GM12873 (cell line): ENCODE measurements at regions not wholly inside any gene's neighbourhood (a gene's known extent, or its start where the extent isn't known, plus 50 kb on each side); places are given as distances from the start of the nearest gene placed in this dataset.

Experiments
- CTCF ChIP-seq: IDR thresholded peaks from 2 replicates; pipeline ENCODE4 v1.5.1; 2012; ENCODE audit warnings: low read depth, mild to moderate bottlenecking, moderate library complexity, low read length, control low read depth; ENCODE audit not compliant: insufficient read depth; ENCODE audit errors: missing control alignments

DNA sequence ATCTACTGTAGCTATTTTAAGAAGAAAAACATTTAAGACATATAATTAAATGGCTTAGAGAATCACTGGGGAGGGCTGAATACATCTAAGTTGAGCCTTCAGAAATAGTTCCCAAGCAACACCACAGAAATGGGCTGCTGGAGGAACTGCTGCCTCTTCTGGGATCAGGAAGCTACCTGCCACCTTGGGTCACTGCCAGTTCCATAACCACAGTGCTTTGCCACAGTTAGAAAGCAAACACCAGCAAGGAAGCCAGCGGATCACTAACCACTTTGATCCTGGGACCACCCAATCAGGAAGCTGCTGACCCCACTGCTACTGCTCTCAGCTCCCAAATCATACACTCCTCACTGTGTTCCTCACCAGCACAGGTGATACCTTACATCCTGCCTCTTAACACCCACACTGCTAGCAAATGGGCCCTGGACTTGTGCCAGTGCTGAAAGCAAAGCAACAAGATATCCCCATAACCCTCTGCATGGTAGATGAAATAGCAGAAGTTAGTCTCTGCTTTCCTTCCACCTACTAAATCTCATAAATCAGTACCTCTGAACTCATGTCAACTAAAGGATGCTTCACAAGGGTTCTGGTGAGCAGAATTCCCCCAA, 346.9 kb downstream of the DEPDC1B start:
- no peak for TF ChIP-seq CTCF

GRCh38 chr5:60350794-60351193, 349.2 kb downstream of the DEPDC1B start:
- TF ChIP-seq CTCF = no peak

DNA sequence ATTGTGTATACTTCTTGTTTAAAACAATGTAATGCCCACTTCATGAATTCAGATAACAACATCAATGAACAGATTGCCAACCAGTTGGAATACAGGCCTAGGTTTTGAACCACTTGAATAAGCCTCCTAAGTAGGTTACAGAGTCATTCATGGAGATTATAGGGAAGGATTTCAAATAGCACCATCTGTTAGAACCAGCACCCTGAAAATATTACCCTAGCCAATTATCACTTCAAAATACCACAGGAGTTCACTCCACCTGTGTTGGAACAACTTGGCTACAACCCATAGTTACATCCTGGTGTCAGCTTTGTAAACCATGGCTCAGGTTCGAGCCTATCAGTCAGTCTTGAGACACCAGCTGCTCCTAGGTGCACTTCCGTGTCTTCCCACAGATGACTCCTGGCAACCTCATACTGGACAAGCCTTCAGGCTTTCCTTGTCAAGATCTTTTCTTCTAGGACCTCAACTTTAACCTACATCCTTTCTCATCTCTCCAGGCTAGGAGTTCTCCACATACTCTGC, 350.0 kb downstream of the DEPDC1B start:
- TF ChIP-seq CTCF = no peak

- TF ChIP-seq CTCF = no peak
Measured at GRCh38 chr5:60346393-60346792, 353.6 kb downstream of the DEPDC1B start.

GRCh38 chr5:60343102-60343501, 356.9 kb downstream of the DEPDC1B start:
- no peak for TF ChIP-seq CTCF

DNA sequence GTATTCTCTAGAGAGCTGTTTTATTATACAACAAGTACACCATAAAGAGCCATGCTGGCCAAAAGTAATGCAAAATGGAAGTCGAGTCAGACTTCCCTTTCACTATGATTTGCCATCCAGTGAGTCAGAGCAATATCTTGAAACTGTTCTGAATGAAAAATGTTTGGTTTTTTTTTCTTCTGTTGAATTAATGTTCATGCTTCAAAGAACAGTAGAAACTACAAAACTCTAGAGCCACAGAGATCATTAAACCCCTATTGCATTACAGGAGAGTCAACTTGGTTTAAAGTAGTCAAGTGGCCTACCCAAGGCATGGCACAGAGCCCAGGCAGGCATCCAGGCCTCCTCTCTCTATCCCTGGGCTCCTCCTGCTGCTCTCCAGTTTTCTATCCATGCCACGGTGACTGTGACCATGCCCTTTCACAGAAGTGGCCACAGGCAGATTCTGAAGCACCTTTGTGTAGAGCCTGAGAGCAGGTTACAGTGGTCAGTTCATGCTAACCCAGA, 358.9 kb downstream of the DEPDC1B start:
- TF ChIP-seq CTCF = no peak

DNA sequence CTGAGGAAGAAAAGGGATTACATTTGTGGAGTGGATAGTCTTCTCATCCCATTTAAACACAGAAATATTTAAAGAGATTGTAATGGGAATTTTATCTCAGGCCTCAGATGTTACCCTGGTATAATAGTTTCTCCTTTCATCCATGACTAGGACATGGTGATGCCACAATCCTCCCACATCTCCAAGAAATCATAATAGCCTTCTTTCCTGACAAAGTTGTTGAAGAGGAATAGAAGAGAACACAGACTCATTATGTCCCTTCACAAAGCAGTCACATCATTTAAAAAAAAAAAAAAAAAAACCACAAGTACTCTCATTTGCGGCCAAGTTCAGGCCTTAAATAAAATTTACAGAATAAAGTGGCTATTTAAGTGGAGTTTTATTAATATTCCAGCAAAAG, 359.6 kb downstream of the DEPDC1B start:
- TF ChIP-seq CTCF = no peak
